ENCODE measurements at regions not wholly inside any gene's neighbourhood (a gene's known extent, or its start where the extent isn't known, plus 50 kb on each side); places are given as distances from the start of the nearest gene placed in this dataset.
A peak's percentile ranks its signal among the peaks of the same experiment; 100 is the strongest.

- DNase-seq (ENCODE audit: low spot score) = no peak
Measured at GRCh38 chr13:33518452-33518851, 232.9 kb upstream of the STARD13 start.

GRCh38 chr13:33519561-33520467 lies 234.3 kb upstream of the STARD13 start:
- DNase-seq (ENCODE audit: low spot score) = no peak

GRCh38 chr13:33520468-33520839 lies 234.9 kb upstream of the STARD13 start:
- no peak for DNase-seq (ENCODE audit: low spot score)

- DNase-seq (ENCODE audit: low spot score) = no peak
Measured at GRCh38 chr13:33524086-33524485, 238.5 kb upstream of the STARD13 start.

GRCh38 chr13:33525763-33526162 lies 240.2 kb upstream of the STARD13 start:
- no peak for DNase-seq (ENCODE audit: low spot score)

GRCh38 chr13:33526718-33527117 lies 241.2 kb upstream of the STARD13 start:
- DNase-seq (ENCODE audit: low spot score) = no peak

GRCh38 chr13:33528896-33529295 lies 243.3 kb upstream of the STARD13 start:
- DNase-seq (ENCODE audit: low spot score) = no peak

GRCh38 chr13:33531484-33531883 lies 245.9 kb upstream of the STARD13 start:
- no peak for DNase-seq (ENCODE audit: low spot score)

GRCh38 chr13:33535061-33535460 lies 249.5 kb upstream of the STARD13 start:
- DNase-seq (ENCODE audit: low spot score) = no peak

- DNase-seq (ENCODE audit: low spot score) = no peak
Measured at GRCh38 chr13:33536601-33537000, 251.0 kb upstream of the STARD13 start.

- DNase-seq (ENCODE audit: low spot score) = no peak
Measured at GRCh38 chr13:33537026-33537425, 251.5 kb upstream of the STARD13 start.

- DNase-seq (ENCODE audit: low spot score) = no peak
Measured at GRCh38 chr13:33537676-33538075, 252.1 kb upstream of the STARD13 start.

- DNase-seq (ENCODE audit: low spot score) = no peak
Measured at GRCh38 chr13:33541456-33541855, 255.9 kb upstream of the STARD13 start.

- no peak for DNase-seq (ENCODE audit: low spot score)
Measured at GRCh38 chr13:33541962-33542308, 256.4 kb upstream of the STARD13 start.

- peak; percentile 98 for DNase-seq (ENCODE audit: low spot score)
Measured at GRCh38 chr13:33542309-33543088, 256.9 kb upstream of the STARD13 start.

GRCh38 chr13:33543089-33543459 lies 257.5 kb upstream of the STARD13 start:
- DNase-seq (ENCODE audit: low spot score) = no peak

GRCh38 chr13:33543631-33544265 lies 258.2 kb upstream of the STARD13 start:
- no peak for DNase-seq (ENCODE audit: low spot score)

GRCh38 chr13:33544308-33544707 lies 258.8 kb upstream of the STARD13 start:
- no peak for DNase-seq (ENCODE audit: low spot score)

- no peak for DNase-seq (ENCODE audit: low spot score)
Measured at GRCh38 chr13:33545492-33545891, 259.9 kb upstream of the STARD13 start.

GRCh38 chr13:33547035-33547434 lies 261.5 kb upstream of the STARD13 start:
- no peak for DNase-seq (ENCODE audit: low spot score)

- no peak for DNase-seq (ENCODE audit: low spot score)
Measured at GRCh38 chr13:33548069-33548468, 262.5 kb upstream of the STARD13 start.

GRCh38 chr13:33550276-33550675 lies 264.7 kb upstream of the STARD13 start:
- DNase-seq (ENCODE audit: low spot score) = no peak

GRCh38 chr13:33550885-33551284 lies 265.3 kb upstream of the STARD13 start:
- DNase-seq (ENCODE audit: low spot score) = no peak

Measured in ecto neural progenitor cell (in vitro differentiated cells).